Stomach (tissue), 8 donors: ENCODE measurements at regions not wholly inside any gene's neighbourhood (a gene's known extent, or its start where the extent isn't known, plus 50 kb on each side); places are given as distances from the start of the nearest gene placed in this dataset.

Source experiments
- DNase-seq, 2 donors: peaks; one replicate each; pipeline versions ENCODE4 v3.0.0 to v3.0.0-alpha.2; 2013 to 2019
- H3K27ac ChIP-seq, 5 donors: fragments of 200-600 bp in 4 of 5; sonication (generic) in 4 of 5; one replicate each; pipeline ENCODE4 v1.5.1; 2013 to 2019; ENCODE audit warnings: mild to moderate bottlenecking in 1 of 5, moderate library complexity in 1 of 5
- H3K27me3 ChIP-seq, 3 donors: fragments of 200-600 bp; sonication (generic); one replicate each; pipeline ENCODE4 v1.5.1; 2017 to 2019; ENCODE audit warnings: mixed run types in 1 of 3
- H3K36me3 ChIP-seq, 4 donors: fragments of 200-600 bp; sonication (generic); 1 replicate in 3 of 4; 2 replicates in 1 of 4; pipeline ENCODE4 v1.5.1; 2016 to 2019
- H3K4me1 ChIP-seq, 4 donors: fragments of 200-600 bp; sonication (generic); one replicate each; pipeline ENCODE4 v1.5.1; 2016 to 2019
- H3K4me3 ChIP-seq, 4 donors: fragments of 200-600 bp; sonication (generic) in 3 of 4; one replicate each; pipeline ENCODE4 v1.5.1; 2016 to 2019; ENCODE audit warnings: mild to moderate bottlenecking in 1 of 4
- H3K9me3 ChIP-seq, 4 donors: fragments of 200-600 bp; sonication (generic); one replicate each; pipeline ENCODE4 v1.5.1; 2016 to 2019
- EP300 ChIP-seq: sonication (generic); formaldehyde crosslinking; IDR thresholded peaks from one replicate; pipeline ENCODE4 v1.6.1; 2017; ENCODE audit warnings: antibody characterized with exemption
- POLR2A ChIP-seq, 4 donors: fragments of 450-650 bp; IDR thresholded peaks; one replicate each; pipeline ENCODE4 v1.6.1; 2016; ENCODE audit warnings: antibody characterized with exemption in 4 of 4, control low read depth in 2 of 4, mild to moderate bottlenecking in 1 of 4, moderate library complexity in 1 of 4
- POLR2AphosphoS5 ChIP-seq, 3 donors: sonication (generic); formaldehyde crosslinking; IDR thresholded peaks; one replicate each; pipeline ENCODE4 v1.6.1; 2016; ENCODE audit warnings: antibody characterized with exemption in 3 of 3
- WGBS, 5 donors: extraction: QIAGEN DNeasy Blood & Tissue Kit in 3 of 5; methylation state at CpG; one replicate each; pipeline versions ENCODE4 v1.1.5 to v1.1.7; 2013 to 2018; 5-methylcytosine and 5-hydroxymethylcytosine counted together
- intact Hi-C: fragments of 100-400 bp; cut with DNase I; formaldehyde crosslinking; loops from one replicate; pipeline ENCODE4 v1.15.1; 2023; ENCODE audit warnings: low total_unique reads
- TF ChIP-seq, protein P1 (sequence below), 7 experiments: fragments of 450-650 bp in 4 of 7; fragments of 200-600 bp in 3 of 7; sonication (generic) in 3 of 7; IDR thresholded peaks; one replicate each; pipeline ENCODE4 v1.5.1; 2016 to 2019; ENCODE audit warnings: antibody characterized with exemption in 7 of 7, control low read depth in 2 of 7, mild to moderate bottlenecking in 1 of 7
- donor health status: healthy with polysubstance abuse.
- donor health status: Bipolar disorder and iron deficiency.
- donor health status: healthy.

DNA sequence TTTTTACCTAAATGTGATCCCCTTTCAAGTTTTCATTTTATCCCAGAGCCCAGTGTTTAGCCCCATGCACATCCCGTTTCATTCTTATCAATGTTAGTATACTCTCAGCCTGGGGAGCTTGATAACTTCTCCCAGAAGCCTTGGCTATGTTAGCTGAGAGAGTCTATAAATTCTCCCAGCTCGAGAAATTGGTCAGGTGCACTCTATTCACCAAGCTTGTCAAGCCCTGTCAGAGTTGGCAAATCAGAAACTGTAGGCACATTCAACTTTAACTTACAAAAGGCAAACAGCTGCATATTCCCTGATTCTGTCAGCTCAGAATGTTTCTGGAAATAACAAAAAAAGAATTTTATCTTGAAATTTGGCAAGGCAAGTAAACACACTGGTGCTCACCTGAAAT, 62.2 kb upstream of the IMPG1 start:
- Histone ChIP-seq H3K4me1 (no peaks in the 10 kb centered on the region), H3K9me3 (peaks cover 0 to 10% (median 0%) of the 10 kb centered on the region in 4 donors), H3K27me3 (no peaks in the 10 kb centered on the region), H3K4me3 (no peak overlapping the region), H3K27ac (no peak overlapping the region), H3K36me3 (no peaks in the 10 kb centered on the region)
- intact Hi-C loops: no loop called here
- TF ChIP-seq POLR2AphosphoS5 (IDR thresholded peaks at IDR 0.05): no peak
- TF ChIP-seq, protein P1, sequence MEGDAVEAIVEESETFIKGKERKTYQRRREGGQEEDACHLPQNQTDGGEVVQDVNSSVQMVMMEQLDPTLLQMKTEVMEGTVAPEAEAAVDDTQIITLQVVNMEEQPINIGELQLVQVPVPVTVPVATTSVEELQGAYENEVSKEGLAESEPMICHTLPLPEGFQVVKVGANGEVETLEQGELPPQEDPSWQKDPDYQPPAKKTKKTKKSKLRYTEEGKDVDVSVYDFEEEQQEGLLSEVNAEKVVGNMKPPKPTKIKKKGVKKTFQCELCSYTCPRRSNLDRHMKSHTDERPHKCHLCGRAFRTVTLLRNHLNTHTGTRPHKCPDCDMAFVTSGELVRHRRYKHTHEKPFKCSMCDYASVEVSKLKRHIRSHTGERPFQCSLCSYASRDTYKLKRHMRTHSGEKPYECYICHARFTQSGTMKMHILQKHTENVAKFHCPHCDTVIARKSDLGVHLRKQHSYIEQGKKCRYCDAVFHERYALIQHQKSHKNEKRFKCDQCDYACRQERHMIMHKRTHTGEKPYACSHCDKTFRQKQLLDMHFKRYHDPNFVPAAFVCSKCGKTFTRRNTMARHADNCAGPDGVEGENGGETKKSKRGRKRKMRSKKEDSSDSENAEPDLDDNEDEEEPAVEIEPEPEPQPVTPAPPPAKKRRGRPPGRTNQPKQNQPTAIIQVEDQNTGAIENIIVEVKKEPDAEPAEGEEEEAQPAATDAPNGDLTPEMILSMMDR (IDR thresholded peaks at IDR 0.05): no peak
- TF ChIP-seq POLR2A (IDR thresholded peaks at IDR 0.05): no peak
- no peak for TF ChIP-seq EP300
- DNase-seq: no peak
- WGBS, 5 donors: 13 to 23% (median 20%) methylated on average over 2 of the region's 2 CpGs

DNA sequence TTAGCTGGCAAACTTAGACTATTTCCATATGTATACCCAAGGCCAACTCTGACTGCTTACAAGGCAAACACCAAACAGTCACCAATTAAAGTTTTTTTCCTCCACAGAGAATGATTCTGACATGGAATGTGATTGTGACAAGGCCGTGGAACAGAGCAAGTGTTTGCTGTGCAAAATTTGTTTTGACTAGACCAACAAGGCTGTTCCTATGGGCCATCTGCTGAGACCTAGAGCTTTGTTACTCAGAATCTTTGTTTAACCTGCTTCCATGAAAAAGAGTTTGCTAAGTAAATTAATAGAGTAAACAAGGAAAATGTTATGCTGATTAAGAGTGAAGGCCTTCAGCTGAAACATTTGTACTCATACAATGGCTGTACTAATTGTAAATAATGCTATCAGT, 51.6 kb upstream of the IMPG1 start:
- Histone ChIP-seq H3K9me3 (peaks cover 0 to 3% (median 0%) of the 10 kb centered on the region in 4 donors), H3K4me3 (no peak overlapping the region), H3K27ac (no peak overlapping the region), H3K36me3 (no peaks in the 10 kb centered on the region), H3K4me1 (peaks cover 5 to 14% (median 8%) of the 10 kb centered on the region in 4 donors), H3K27me3 (peaks cover 0 to 7% (median 5%) of the 10 kb centered on the region in 3 donors)
- 15 to 48% (median 24%) methylated on average over 1 of the region's 1 CpG for WGBS, 5 donors
- intact Hi-C loops: no loop called here
- DNase-seq: peak; percentile 30 to 74
- TF ChIP-seq, protein P1 (IDR thresholded peaks at IDR 0.05): no peak
- peak in 2 of 3 donors; percentile 50 to 69 for TF ChIP-seq POLR2AphosphoS5 (IDR thresholded peaks at IDR 0.05)
